KMS-11 (cell line): ENCODE measurements at regions not wholly inside any gene's neighbourhood (a gene's known extent, or its start where the extent isn't known, plus 50 kb on each side); places are given as distances from the start of the nearest gene placed in this dataset.
"Not testable (repeated sequence)": the region's sequence is repeated elsewhere in the genome, so short reads cannot be mapped to it uniquely, and the experiment has no call there.

Source experiments
- H2AFZ ChIP-seq: fragments of 200-600 bp; sonication (generic); 2 replicates; pipeline ENCODE4 v1.6.1; 2016; ENCODE audit warnings: antibody characterized with exemption, mixed run types, low read depth
- H3K27ac ChIP-seq: fragments of 200-600 bp; sonication (generic); 2 replicates; pipeline ENCODE4 v1.6.1; 2016; ENCODE audit warnings: mild to moderate bottlenecking, mixed run types
- H3K27me3 ChIP-seq: fragments of 200-600 bp; sonication (generic); 2 replicates; pipeline ENCODE4 v1.6.1; 2017; ENCODE audit warnings: mild to moderate bottlenecking, low read depth, mixed run types, moderate library complexity; ENCODE audit not compliant: insufficient read depth
- H3K36me3 ChIP-seq: fragments of 200-600 bp; sonication (generic); 2 replicates; pipeline ENCODE4 v1.6.1; 2017; ENCODE audit warnings: mild to moderate bottlenecking, mixed run types; ENCODE audit not compliant: insufficient read depth
- H3K4me1 ChIP-seq: fragments of 200-600 bp; sonication (generic); 2 replicates; pipeline ENCODE4 v1.6.1; 2016; ENCODE audit warnings: mild to moderate bottlenecking, low read depth, mixed run types; ENCODE audit not compliant: poor library complexity, severe bottlenecking
- H3K4me2 ChIP-seq: fragments of 200-600 bp; sonication (generic); 2 replicates; pipeline ENCODE4 v1.7.0; 2016; ENCODE audit warnings: mild to moderate bottlenecking, mixed run types
- H3K4me3 ChIP-seq: fragments of 200-600 bp; sonication (generic); IDR thresholded peaks from 2 replicates; pipeline ENCODE4 v1.6.1; 2017; ENCODE audit warnings: low read depth, low read length, mixed read lengths; ENCODE audit not compliant: insufficient read depth
- H3K79me2 ChIP-seq: fragments of 200-600 bp; sonication (generic); 2 replicates; pipeline ENCODE4 v1.6.1; 2016; ENCODE audit warnings: low read depth, mixed run types; ENCODE audit not compliant: insufficient read depth
- H3K9ac ChIP-seq: fragments of 200-600 bp; sonication (generic); 2 replicates; pipeline ENCODE4 v1.6.1; 2016; ENCODE audit warnings: mild to moderate bottlenecking, mixed run types
- H4K20me1 ChIP-seq: fragments of 200-600 bp; sonication (generic); 2 replicates; pipeline ENCODE4 v1.6.1; 2016; ENCODE audit warnings: mild to moderate bottlenecking, mixed run types; ENCODE audit not compliant: insufficient read depth
- TF ChIP-seq, protein P1 (sequence below): fragments of 200-600 bp; sonication (generic); conservative IDR thresholded peaks from 2 replicates; pipeline ENCODE4 v1.6.1; 2017; ENCODE audit warnings: low read depth, mild to moderate bottlenecking, antibody characterized with exemption, low read length, moderate library complexity, mixed read lengths

DNA sequence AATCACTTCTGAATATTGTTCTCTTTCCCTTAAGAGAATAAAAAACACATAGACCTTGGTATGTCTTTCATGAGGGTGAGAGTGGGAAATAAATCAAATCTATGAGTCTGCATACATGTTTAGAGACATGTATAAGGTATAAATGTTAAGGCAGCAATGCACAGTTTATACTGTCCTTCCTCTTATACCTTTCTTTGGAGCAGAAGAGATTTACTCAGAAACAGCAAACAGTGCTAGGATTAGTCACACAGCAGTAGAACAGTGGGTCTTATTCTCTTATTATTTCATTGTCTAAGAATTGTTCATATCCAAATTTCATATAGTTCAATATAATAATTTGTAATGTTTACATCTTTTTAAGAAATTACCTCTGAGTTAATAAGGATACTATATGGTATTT, 126.7 kb upstream of the TMEM196 start:
- Histone ChIP-seq H3K4me3 (no peak overlapping the region), H3K9ac (no peak overlapping the region), H2AFZ (no peak overlapping the region), H4K20me1 (no peaks in the 10 kb centered on the region), H3K27ac (no peak overlapping the region), H3K27me3 (no peaks in the 10 kb centered on the region), H3K79me2 (no peaks in the 10 kb centered on the region), H3K36me3 (no peaks in the 10 kb centered on the region), H3K4me1 (no peaks in the 10 kb centered on the region), H3K4me2 (no peak overlapping the region)
- TF ChIP-seq, protein P1, sequence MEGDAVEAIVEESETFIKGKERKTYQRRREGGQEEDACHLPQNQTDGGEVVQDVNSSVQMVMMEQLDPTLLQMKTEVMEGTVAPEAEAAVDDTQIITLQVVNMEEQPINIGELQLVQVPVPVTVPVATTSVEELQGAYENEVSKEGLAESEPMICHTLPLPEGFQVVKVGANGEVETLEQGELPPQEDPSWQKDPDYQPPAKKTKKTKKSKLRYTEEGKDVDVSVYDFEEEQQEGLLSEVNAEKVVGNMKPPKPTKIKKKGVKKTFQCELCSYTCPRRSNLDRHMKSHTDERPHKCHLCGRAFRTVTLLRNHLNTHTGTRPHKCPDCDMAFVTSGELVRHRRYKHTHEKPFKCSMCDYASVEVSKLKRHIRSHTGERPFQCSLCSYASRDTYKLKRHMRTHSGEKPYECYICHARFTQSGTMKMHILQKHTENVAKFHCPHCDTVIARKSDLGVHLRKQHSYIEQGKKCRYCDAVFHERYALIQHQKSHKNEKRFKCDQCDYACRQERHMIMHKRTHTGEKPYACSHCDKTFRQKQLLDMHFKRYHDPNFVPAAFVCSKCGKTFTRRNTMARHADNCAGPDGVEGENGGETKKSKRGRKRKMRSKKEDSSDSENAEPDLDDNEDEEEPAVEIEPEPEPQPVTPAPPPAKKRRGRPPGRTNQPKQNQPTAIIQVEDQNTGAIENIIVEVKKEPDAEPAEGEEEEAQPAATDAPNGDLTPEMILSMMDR = no peak

DNA sequence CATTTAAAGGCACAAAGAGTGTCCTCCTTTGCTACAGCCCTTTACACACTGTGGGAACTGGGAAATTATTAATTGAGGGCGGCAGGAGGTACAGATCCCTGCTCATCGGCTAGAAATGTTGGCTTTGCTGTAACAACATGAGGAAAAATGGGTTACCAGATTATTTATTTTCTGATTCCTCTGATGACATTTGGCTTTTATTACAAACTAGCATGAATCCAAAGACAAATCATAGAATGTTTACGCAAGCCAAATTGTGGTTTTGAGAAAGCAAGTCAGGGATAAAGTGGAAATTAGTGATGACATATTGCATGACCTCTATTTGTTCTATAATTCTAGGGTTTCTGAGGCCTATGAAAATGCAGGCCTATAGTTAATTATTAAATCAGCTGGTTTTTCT, 126.1 kb upstream of the TMEM196 start:
- H3K4me3 ChIP-seq = no peak overlapping the region
- no peaks in the 10 kb centered on the region for H3K79me2 ChIP-seq
- no peaks in the 10 kb centered on the region for H3K4me1 ChIP-seq
- no peak overlapping the region for H2AFZ ChIP-seq
- H3K36me3 ChIP-seq = no peaks in the 10 kb centered on the region
- H3K27ac ChIP-seq = no peak overlapping the region
- no peak overlapping the region for H3K9ac ChIP-seq
- H4K20me1 ChIP-seq = no peaks in the 10 kb centered on the region
- TF ChIP-seq, protein P1 = no peak
- H3K4me2 ChIP-seq = no peak overlapping the region
- H3K27me3 ChIP-seq = no peaks in the 10 kb centered on the region

DNA sequence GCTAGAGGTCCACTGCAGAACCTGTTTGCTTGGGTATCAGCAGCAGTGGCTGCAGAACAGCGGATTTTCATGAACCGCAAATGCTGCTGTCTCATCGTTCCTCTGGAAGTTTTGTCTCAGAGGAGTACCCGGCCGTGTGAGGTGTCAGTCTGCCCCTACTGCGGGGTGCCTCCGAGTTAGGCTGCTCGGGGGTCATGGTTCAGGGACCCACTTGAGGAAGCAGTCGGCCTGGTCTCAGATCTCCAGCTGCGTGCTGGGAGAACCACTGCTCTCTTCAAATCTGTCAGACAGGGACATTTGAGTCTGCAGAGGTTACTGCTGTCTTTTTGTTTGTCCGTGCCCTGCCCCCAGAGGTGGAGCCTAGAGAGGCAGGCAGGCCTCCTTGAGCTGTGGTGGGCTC, 109.5 kb upstream of the TMEM196 start:
- not testable (repeated sequence) for H3K4me3 ChIP-seq, H3K27ac ChIP-seq, H3K79me2 ChIP-seq, H2AFZ ChIP-seq, H3K36me3 ChIP-seq, H3K9ac ChIP-seq, H3K4me1 ChIP-seq, H4K20me1 ChIP-seq, H3K4me2 ChIP-seq, H3K27me3 ChIP-seq

DNA sequence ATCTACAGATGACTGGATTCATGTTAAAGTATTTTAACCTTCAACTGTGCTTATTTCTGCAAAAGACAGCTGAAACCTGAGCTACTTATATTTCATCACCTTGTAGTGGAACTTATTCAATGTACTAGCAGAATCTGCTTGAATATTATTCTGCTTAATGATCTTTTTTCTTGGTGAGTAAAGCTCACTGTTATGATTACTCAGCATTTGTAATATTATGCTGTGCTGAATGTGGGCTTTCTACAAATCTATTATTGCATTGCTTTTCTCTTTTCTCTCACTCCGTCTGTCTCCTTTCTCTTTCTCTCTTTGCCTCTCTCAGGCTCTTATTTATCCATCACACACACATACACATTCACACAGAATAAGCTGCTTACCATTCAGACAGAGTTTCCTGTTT, 98.7 kb upstream of the TMEM196 start:
- TF ChIP-seq, protein P1 = no peak
- no peak overlapping the region for H3K27ac ChIP-seq

DNA sequence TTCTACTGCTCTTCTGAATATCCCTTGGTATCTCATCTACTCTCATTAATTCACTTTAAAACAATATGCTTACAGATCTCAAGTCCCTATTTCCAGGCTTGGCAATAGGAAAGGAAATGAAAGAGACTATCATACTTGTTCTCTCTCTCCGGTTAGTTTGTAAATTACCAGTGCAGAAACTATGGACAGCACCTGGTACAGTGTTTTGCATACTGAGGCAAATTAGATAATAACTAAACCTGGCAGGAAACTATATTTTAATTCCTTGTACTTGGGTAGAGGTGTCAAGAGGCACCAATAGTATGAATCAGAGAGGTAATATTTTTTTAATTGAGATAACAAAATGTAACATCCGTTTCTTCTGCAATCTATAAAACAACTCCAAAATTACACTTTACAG, 97.7 kb upstream of the TMEM196 start:
- Histone ChIP-seq H4K20me1 (no peaks in the 10 kb centered on the region), H2AFZ (no peak overlapping the region), H3K9ac (no peak overlapping the region), H3K4me2 (no peak overlapping the region), H3K36me3 (no peaks in the 10 kb centered on the region), H3K4me3 (no peak overlapping the region), H3K79me2 (no peaks in the 10 kb centered on the region), H3K27ac (no peak overlapping the region), H3K27me3 (no peaks in the 10 kb centered on the region), H3K4me1 (no peaks in the 10 kb centered on the region)
- TF ChIP-seq, protein P1 = no peak

More for the DNA sequence above, 98.7 kb upstream of the TMEM196 start:
- Histone ChIP-seq H2AFZ (no peak overlapping the region), H3K9ac (no peak overlapping the region), H3K27me3 (no peaks in the 10 kb centered on the region), H3K4me2 (no peak overlapping the region), H3K4me1 (no peaks in the 10 kb centered on the region), H3K4me3 (no peak overlapping the region), H3K79me2 (no peaks in the 10 kb centered on the region), H3K36me3 (no peaks in the 10 kb centered on the region), H4K20me1 (no peaks in the 10 kb centered on the region)
